Endodermal cell (in vitro differentiated cells): ENCODE measurements at regions not wholly inside any gene's neighbourhood (a gene's known extent, or its start where the extent isn't known, plus 50 kb on each side); places are given as distances from the start of the nearest gene placed in this dataset.

Experiments used
- DNase-seq: peaks from one replicate; pipeline ENCODE4 v3.0.0-alpha.2; 2017
- H3K27ac ChIP-seq: 2 replicates; pipeline ENCODE4 v1.5.1; 2013; ENCODE audit warnings: mild to moderate bottlenecking, low read depth, low read length, moderate library complexity
- H3K27me3 ChIP-seq: 2 replicates; pipeline ENCODE4 v1.6.1; 2013; ENCODE audit warnings: mild to moderate bottlenecking, low read length, moderate library complexity; ENCODE audit not compliant: insufficient read depth, control insufficient read depth, poor library complexity, severe bottlenecking
- H3K36me3 ChIP-seq: 2 replicates; pipeline ENCODE4 v1.7.0; 2013; ENCODE audit warnings: mild to moderate bottlenecking, low read length, moderate library complexity; ENCODE audit not compliant: control insufficient read depth, insufficient read depth
- H3K4me1 ChIP-seq: one replicate; pipeline ENCODE4 v1.7.0; 2013; ENCODE audit warnings: low read length; ENCODE audit not compliant: control insufficient read depth, insufficient read depth
- H3K4me3 ChIP-seq: 2 replicates; pipeline ENCODE4 v1.5.1; 2013; ENCODE audit warnings: mild to moderate bottlenecking, low read length, moderate library complexity
- H3K9ac ChIP-seq: 2 replicates; pipeline ENCODE4 v1.6.1; 2013; ENCODE audit warnings: mild to moderate bottlenecking, low read length, moderate library complexity; ENCODE audit not compliant: poor library complexity, severe bottlenecking; ENCODE audit errors: extremely low read depth
- H3K9me3 ChIP-seq: 2 replicates; pipeline ENCODE4 v1.6.1; 2013; ENCODE audit warnings: mild to moderate bottlenecking, low read length, moderate library complexity; ENCODE audit not compliant: control insufficient read depth
- H3K27ac Mint-ChIP-seq: 2 replicates; pipeline ENCODE4 v1.8.0; 2020; ENCODE audit warnings: mixed read lengths
- H3K27me3 Mint-ChIP-seq: 2 replicates; pipeline ENCODE4 v1.8.0; 2021; ENCODE audit warnings: mild to moderate bottlenecking, mixed read lengths; ENCODE audit not compliant: insufficient read depth
- H3K36me3 Mint-ChIP-seq: 2 replicates; pipeline ENCODE4 v1.8.0; 2020; ENCODE audit warnings: low read depth, mixed read lengths
- H3K4me1 Mint-ChIP-seq: 2 replicates; pipeline ENCODE4 v1.8.0; 2020; ENCODE audit warnings: mixed read lengths
- H3K4me3 Mint-ChIP-seq: 2 replicates; pipeline ENCODE4 v1.8.0; 2020; ENCODE audit warnings: mild to moderate bottlenecking, moderate library complexity, mixed read lengths
- H3K9me3 Mint-ChIP-seq: 2 replicates; pipeline ENCODE4 v1.8.0; 2020; ENCODE audit warnings: mild to moderate bottlenecking, mixed read lengths
- CTCF ChIP-seq: fragments of 200-600 bp; sonication (generic); conservative IDR thresholded peaks from 2 replicates; pipeline ENCODE4 v1.5.0; 2021; ENCODE audit warnings: antibody characterized with exemption, mild to moderate bottlenecking
- WGBS, 2 experiments: methylation state at CpG; one replicate each; pipeline versions ENCODE4 v1.1.5 to v1.1.7; 2013; ENCODE audit warnings: missing lambda C conversion rate in 2 of 2, mixed read lengths in 1 of 2; ENCODE audit not compliant: insufficient coverage in 1 of 2, insufficient read length in 1 of 2; 5-methylcytosine and 5-hydroxymethylcytosine counted together

GRCh38 chr9:84435902-84436301, 95.3 kb upstream of the SLC28A3 start:
- Mint-ChIP-seq H3K9me3 (no peaks in the 10 kb centered on the region), H3K4me1 (no peaks in the 10 kb centered on the region), H3K27ac (no peak overlapping the region), H3K27me3 (no peaks in the 10 kb centered on the region), H3K4me3 (no peak overlapping the region), H3K36me3 (no peaks in the 10 kb centered on the region)
- 83 to 94% methylated on average over 2 to 6 of the region's 6 CpGs for WGBS, 2 experiments
- Histone ChIP-seq H3K4me3 (no peak overlapping the region), H3K36me3 (no peaks in the 10 kb centered on the region), H3K4me1 (no peaks in the 10 kb centered on the region), H3K9ac (no peak overlapping the region), H3K27me3 (no peaks in the 10 kb centered on the region), H3K27ac (no peak overlapping the region), H3K9me3 (no peaks in the 10 kb centered on the region)
- no peak for TF ChIP-seq CTCF
- no peak for DNase-seq

GRCh38 chr9:84436386-84437109, 96.0 kb upstream of the SLC28A3 start:
- Histone ChIP-seq H3K4me3 (no peak overlapping the region), H3K9me3 (no peaks in the 10 kb centered on the region), H3K9ac (no peak overlapping the region), H3K36me3 (no peaks in the 10 kb centered on the region), H3K27ac (no peak overlapping the region), H3K27me3 (no peaks in the 10 kb centered on the region), H3K4me1 (no peaks in the 10 kb centered on the region)
- no peak for TF ChIP-seq CTCF
- Mint-ChIP-seq H3K4me3 (no peak overlapping the region), H3K4me1 (no peaks in the 10 kb centered on the region), H3K36me3 (no peaks in the 10 kb centered on the region), H3K9me3 (no peaks in the 10 kb centered on the region), H3K27me3 (no peaks in the 10 kb centered on the region), H3K27ac (no peak overlapping the region)
- DNase-seq: no peak
- 94% methylated on average over 4 to 5 of the region's 5 CpGs for WGBS, 2 experiments

- Histone ChIP-seq H3K36me3 (no peaks in the 10 kb centered on the region), H3K9me3 (no peaks in the 10 kb centered on the region), H3K4me1 (no peaks in the 10 kb centered on the region), H3K27ac (no peak overlapping the region), H3K9ac (no peak overlapping the region), H3K27me3 (no peaks in the 10 kb centered on the region), H3K4me3 (no peak overlapping the region)
- Mint-ChIP-seq H3K36me3 (no peaks in the 10 kb centered on the region), H3K27ac (no peak overlapping the region), H3K4me1 (no peaks in the 10 kb centered on the region), H3K9me3 (no peaks in the 10 kb centered on the region), H3K27me3 (no peaks in the 10 kb centered on the region), H3K4me3 (no peak overlapping the region)
- 100% methylated on average over 1 of the region's 1 CpG for WGBS, 2 experiments
- DNase-seq: no peak
- no peak for TF ChIP-seq CTCF
These were observed 97.8 kb upstream of the SLC28A3 start for GRCh38 chr9:84438391-84438790.
